ENCODE measurements at regions not wholly inside any gene's neighbourhood (a gene's known extent, or its start where the extent isn't known, plus 50 kb on each side); places are given as distances from the start of the nearest gene placed in this dataset.

DNA sequence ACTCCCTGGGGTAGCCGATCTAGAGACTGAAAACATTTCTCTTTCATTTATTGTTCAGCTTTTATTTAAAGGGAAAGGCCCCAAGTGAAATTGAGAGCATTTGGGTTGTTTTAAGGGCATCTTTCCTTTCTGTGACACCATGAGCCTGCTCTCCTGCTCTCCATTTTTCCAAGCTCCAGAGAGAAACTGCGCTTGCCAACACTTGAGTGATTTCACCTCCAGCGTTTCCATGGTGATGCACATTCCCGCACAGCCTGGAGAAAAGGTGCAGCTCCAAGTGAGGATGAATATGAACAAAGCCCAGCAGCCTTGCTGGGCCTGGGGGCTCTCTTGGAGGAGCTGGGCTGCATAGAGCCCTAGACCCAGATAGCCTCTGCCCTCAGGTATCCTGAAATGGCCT is 159.2 kb upstream of the PPP2R3A start:
- TF ChIP-seq, protein P1, sequence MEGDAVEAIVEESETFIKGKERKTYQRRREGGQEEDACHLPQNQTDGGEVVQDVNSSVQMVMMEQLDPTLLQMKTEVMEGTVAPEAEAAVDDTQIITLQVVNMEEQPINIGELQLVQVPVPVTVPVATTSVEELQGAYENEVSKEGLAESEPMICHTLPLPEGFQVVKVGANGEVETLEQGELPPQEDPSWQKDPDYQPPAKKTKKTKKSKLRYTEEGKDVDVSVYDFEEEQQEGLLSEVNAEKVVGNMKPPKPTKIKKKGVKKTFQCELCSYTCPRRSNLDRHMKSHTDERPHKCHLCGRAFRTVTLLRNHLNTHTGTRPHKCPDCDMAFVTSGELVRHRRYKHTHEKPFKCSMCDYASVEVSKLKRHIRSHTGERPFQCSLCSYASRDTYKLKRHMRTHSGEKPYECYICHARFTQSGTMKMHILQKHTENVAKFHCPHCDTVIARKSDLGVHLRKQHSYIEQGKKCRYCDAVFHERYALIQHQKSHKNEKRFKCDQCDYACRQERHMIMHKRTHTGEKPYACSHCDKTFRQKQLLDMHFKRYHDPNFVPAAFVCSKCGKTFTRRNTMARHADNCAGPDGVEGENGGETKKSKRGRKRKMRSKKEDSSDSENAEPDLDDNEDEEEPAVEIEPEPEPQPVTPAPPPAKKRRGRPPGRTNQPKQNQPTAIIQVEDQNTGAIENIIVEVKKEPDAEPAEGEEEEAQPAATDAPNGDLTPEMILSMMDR (IDR thresholded peaks at IDR 0.05; ENCODE audit: low read depth, low read length), result no peak
- no peak for TF ChIP-seq POLR2A (IDR thresholded peaks at IDR 0.05; ENCODE audit: extremely low read depth, insufficient read length)
- TF ChIP-seq, protein P2, sequence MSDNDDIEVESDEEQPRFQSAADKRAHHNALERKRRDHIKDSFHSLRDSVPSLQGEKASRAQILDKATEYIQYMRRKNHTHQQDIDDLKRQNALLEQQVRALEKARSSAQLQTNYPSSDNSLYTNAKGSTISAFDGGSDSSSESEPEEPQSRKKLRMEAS (IDR thresholded peaks at IDR 0.05; ENCODE audit: low read depth, low read length), result no peak
